Parathyroid adenoma (tissue), 2 donors: ENCODE measurements at regions not wholly inside any gene's neighbourhood (a gene's known extent, or its start where the extent isn't known, plus 50 kb on each side); places are given as distances from the start of the nearest gene placed in this dataset.

Source experiments
- H2AFZ ChIP-seq: fragments of 300-600 bp; sonication (generic); one replicate; pipeline ENCODE4 v1.7.0; 2017; ENCODE audit warnings: antibody characterized with exemption, mild to moderate bottlenecking
- H3K27ac ChIP-seq: fragments of 300-600 bp; sonication (generic); one replicate; pipeline ENCODE4 v1.7.0; 2017
- H3K27me3 ChIP-seq: fragments of 300-600 bp; sonication (generic); one replicate; pipeline ENCODE4 v1.7.0; 2017; ENCODE audit warnings: low read length; ENCODE audit not compliant: control insufficient read depth, insufficient read depth
- H3K36me3 ChIP-seq: fragments of 300-600 bp; sonication (generic); one replicate; pipeline ENCODE4 v1.7.0; 2017; ENCODE audit warnings: low read length; ENCODE audit not compliant: control insufficient read depth, insufficient read depth
- H3K4me1 ChIP-seq: fragments of 300-600 bp; sonication (generic); one replicate; pipeline ENCODE4 v1.7.0; 2017; ENCODE audit warnings: control low read depth
- H3K4me2 ChIP-seq: fragments of 300-600 bp; sonication (generic); one replicate; pipeline ENCODE4 v1.7.0; 2017; ENCODE audit warnings: low read length
- H3K4me3 ChIP-seq: fragments of 300-600 bp; sonication (generic); one replicate; pipeline ENCODE4 v1.7.0; 2017; ENCODE audit warnings: low read depth, low read length
- H3K79me2 ChIP-seq: fragments of 300-600 bp; sonication (generic); one replicate; pipeline ENCODE4 v1.7.0; 2017; ENCODE audit warnings: control low read depth
- H3K9ac ChIP-seq: fragments of 300-600 bp; sonication (generic); one replicate; pipeline ENCODE4 v1.7.0; 2017; ENCODE audit warnings: mild to moderate bottlenecking
- H3K9me3 ChIP-seq: fragments of 300-600 bp; sonication (generic); one replicate; pipeline ENCODE4 v1.7.0; 2017; ENCODE audit warnings: low read length; ENCODE audit not compliant: control insufficient read depth
- CTCF ChIP-seq: fragments of 300-600 bp; sonication (generic); IDR thresholded peaks from one replicate; pipeline ENCODE4 v1.7.0; 2017; ENCODE audit warnings: antibody characterized with exemption, mild to moderate bottlenecking
- donor health status: primary hyperparathyroidism.

- H3K27ac ChIP-seq: no peak overlapping the region
- no peaks in the 10 kb centered on the region for H3K4me1 ChIP-seq
- no peaks in the 10 kb centered on the region for H3K36me3 ChIP-seq
- H3K9ac ChIP-seq: no peak overlapping the region
- no peaks in the 10 kb centered on the region for H3K79me2 ChIP-seq
- peaks cover 2% of the 10 kb centered on the region for H3K27me3 ChIP-seq
- H3K9me3 ChIP-seq: no peaks in the 10 kb centered on the region
- no peak overlapping the region for H3K4me2 ChIP-seq
- no peak overlapping the region for H3K4me3 ChIP-seq
- no peak for TF ChIP-seq CTCF
- no peak overlapping the region for H2AFZ ChIP-seq
Measured at GRCh38 chr16:49011901-49012300, 269.7 kb downstream of the CBLN1 start.

GRCh38 chr16:49010879-49011278 is 270.8 kb downstream of the CBLN1 start:
- H3K4me3 ChIP-seq: no peak overlapping the region
- TF ChIP-seq CTCF: no peak
- H3K79me2 ChIP-seq: no peaks in the 10 kb centered on the region
- no peak overlapping the region for H3K4me2 ChIP-seq
- no peak overlapping the region for H2AFZ ChIP-seq
- H3K36me3 ChIP-seq: no peaks in the 10 kb centered on the region
- no peaks in the 10 kb centered on the region for H3K4me1 ChIP-seq
- H3K27ac ChIP-seq: no peak overlapping the region
- no peak overlapping the region for H3K9ac ChIP-seq
- no peaks in the 10 kb centered on the region for H3K9me3 ChIP-seq
- H3K27me3 ChIP-seq: peaks cover 2% of the 10 kb centered on the region

DNA sequence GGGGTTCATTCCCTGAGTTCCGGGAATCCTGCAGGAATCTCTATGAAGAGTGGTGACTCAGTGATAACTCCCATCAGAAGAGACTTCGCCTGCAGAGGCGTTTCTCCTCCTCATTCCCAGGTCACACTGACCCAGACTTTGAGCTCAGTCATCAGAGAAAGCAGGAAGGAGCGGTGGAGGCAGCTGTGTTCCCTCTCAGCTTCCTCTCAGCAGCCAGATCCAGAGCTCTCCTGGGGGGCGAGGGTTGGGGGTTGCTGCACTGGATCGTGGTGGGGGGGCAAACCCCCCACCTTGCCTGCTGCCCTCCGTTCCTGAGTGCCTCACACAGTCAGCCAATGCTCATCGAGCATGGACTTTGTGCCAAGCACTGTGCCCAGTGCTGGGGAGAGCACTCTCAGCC is 271.2 kb downstream of the CBLN1 start:
- Histone ChIP-seq H3K27me3 (peaks cover 2% of the 10 kb centered on the region), H3K4me3 (no peak overlapping the region), H3K36me3 (no peaks in the 10 kb centered on the region), H3K79me2 (no peaks in the 10 kb centered on the region), H3K4me2 (no peak overlapping the region), H3K9me3 (no peaks in the 10 kb centered on the region), H2AFZ (no peak overlapping the region), H3K9ac (no peak overlapping the region), H3K4me1 (no peaks in the 10 kb centered on the region), H3K27ac (no peak overlapping the region)
- no peak for TF ChIP-seq CTCF

DNA sequence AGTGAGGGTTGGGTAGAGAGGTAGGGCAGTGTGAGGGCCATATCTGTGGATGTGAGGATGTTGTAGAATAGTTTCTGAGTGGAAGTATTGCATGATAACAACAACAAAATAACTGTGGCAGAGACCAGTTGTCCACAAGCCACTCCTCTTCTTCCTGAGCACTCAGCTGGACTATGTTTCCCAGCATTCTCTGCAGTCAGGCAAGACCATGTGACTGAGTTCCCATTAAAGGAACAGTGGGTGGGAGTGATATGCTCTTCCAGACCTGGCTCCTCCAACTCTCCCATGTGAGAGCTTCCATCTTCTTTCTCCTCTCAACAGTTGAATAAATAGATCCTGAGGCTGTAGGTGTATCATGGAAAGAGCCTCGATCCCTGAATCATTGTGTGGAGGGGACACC is 272.4 kb downstream of the CBLN1 start:
- Histone ChIP-seq H2AFZ (no peak overlapping the region), H3K4me1 (no peaks in the 10 kb centered on the region), H3K36me3 (no peaks in the 10 kb centered on the region), H3K27me3 (peaks cover 2% of the 10 kb centered on the region), H3K79me2 (no peaks in the 10 kb centered on the region), H3K9ac (no peak overlapping the region), H3K4me3 (no peak overlapping the region), H3K27ac (no peak overlapping the region), H3K9me3 (no peaks in the 10 kb centered on the region), H3K4me2 (no peak overlapping the region)
- no peak for TF ChIP-seq CTCF

- Histone ChIP-seq H3K9me3 (no peaks in the 10 kb centered on the region), H3K4me3 (no peak overlapping the region), H3K9ac (no peak overlapping the region), H2AFZ (no peak overlapping the region), H3K27ac (no peak overlapping the region), H3K27me3 (no peaks in the 10 kb centered on the region), H3K79me2 (no peaks in the 10 kb centered on the region), H3K4me1 (no peaks in the 10 kb centered on the region), H3K36me3 (no peaks in the 10 kb centered on the region), H3K4me2 (no peak overlapping the region)
- TF ChIP-seq CTCF: no peak
Measured at GRCh38 chr16:49003992-49004391, 277.6 kb downstream of the CBLN1 start.
